ENCODE measurements at regions not wholly inside any gene's neighbourhood (a gene's known extent, or its start where the extent isn't known, plus 50 kb on each side); places are given as distances from the start of the nearest gene placed in this dataset.

- no peak for DNase-seq (ENCODE audit: low read depth in 2 of 3, low spot score in 1 of 3)
These were observed 133.9 kb upstream of the SOX4 start for GRCh38 chr6:21459641-21460040.

GRCh38 chr6:21461844-21462518, 131.6 kb upstream of the SOX4 start:
- no peak for DNase-seq (ENCODE audit: low read depth in 2 of 3, low spot score in 1 of 3)

GRCh38 chr6:21462519-21462852, 131.1 kb upstream of the SOX4 start:
- no peak for DNase-seq (ENCODE audit: low read depth in 2 of 3, low spot score in 1 of 3)

- DNase-seq (ENCODE audit: low read depth in 2 of 3, low spot score in 1 of 3) = no peak
These were observed 126.5 kb upstream of the SOX4 start for GRCh38 chr6:21467091-21467490.

GRCh38 chr6:21468461-21468860, 125.1 kb upstream of the SOX4 start:
- no peak for DNase-seq (ENCODE audit: low read depth in 2 of 3, low spot score in 1 of 3)

GRCh38 chr6:21469213-21469612, 124.3 kb upstream of the SOX4 start:
- no peak for DNase-seq (ENCODE audit: low read depth in 2 of 3, low spot score in 1 of 3)

GRCh38 chr6:21476112-21476511, 117.4 kb upstream of the SOX4 start:
- no peak for DNase-seq (ENCODE audit: low read depth in 2 of 3, low spot score in 1 of 3)

GRCh38 chr6:21478411-21478810, 115.1 kb upstream of the SOX4 start:
- no peak for DNase-seq (ENCODE audit: low read depth in 2 of 3, low spot score in 1 of 3)

GRCh38 chr6:21478883-21479539, 114.5 kb upstream of the SOX4 start:
- no peak for DNase-seq (ENCODE audit: low read depth in 2 of 3, low spot score in 1 of 3)

- DNase-seq (ENCODE audit: low read depth in 2 of 3, low spot score in 1 of 3) = no peak
These were observed 107.4 kb upstream of the SOX4 start for GRCh38 chr6:21486115-21486514.

GRCh38 chr6:21489826-21490225, 103.7 kb upstream of the SOX4 start:
- DNase-seq (ENCODE audit: low read depth in 2 of 3, low spot score in 1 of 3) = no peak

- DNase-seq (ENCODE audit: low read depth in 2 of 3, low spot score in 1 of 3) = no peak
These were observed 101.6 kb upstream of the SOX4 start for GRCh38 chr6:21491955-21492354.

GRCh38 chr6:21494505-21494904, 99.0 kb upstream of the SOX4 start:
- no peak for DNase-seq (ENCODE audit: low read depth in 2 of 3, low spot score in 1 of 3)

GRCh38 chr6:21496196-21496595, 97.4 kb upstream of the SOX4 start:
- no peak for DNase-seq (ENCODE audit: low read depth in 2 of 3, low spot score in 1 of 3)

GRCh38 chr6:21496706-21497105, 96.8 kb upstream of the SOX4 start:
- no peak for DNase-seq (ENCODE audit: low read depth in 2 of 3, low spot score in 1 of 3)

GRCh38 chr6:21500314-21501020, 93.1 kb upstream of the SOX4 start:
- DNase-seq (ENCODE audit: low read depth in 2 of 3, low spot score in 1 of 3) = no peak

GRCh38 chr6:21501021-21501354, 92.6 kb upstream of the SOX4 start:
- DNase-seq (ENCODE audit: low read depth in 2 of 3, low spot score in 1 of 3) = no peak

- DNase-seq (ENCODE audit: low read depth in 2 of 3, low spot score in 1 of 3) = no peak
These were observed 91.7 kb upstream of the SOX4 start for GRCh38 chr6:21501815-21502214.

GRCh38 chr6:21502682-21503081, 90.9 kb upstream of the SOX4 start:
- no peak for DNase-seq (ENCODE audit: low read depth in 2 of 3, low spot score in 1 of 3)

- DNase-seq (ENCODE audit: low read depth in 2 of 3, low spot score in 1 of 3) = no peak
These were observed 88.8 kb upstream of the SOX4 start for GRCh38 chr6:21504790-21505189.

GRCh38 chr6:21505574-21505990, 88.0 kb upstream of the SOX4 start:
- no peak for DNase-seq (ENCODE audit: low read depth in 2 of 3, low spot score in 1 of 3)

- DNase-seq (ENCODE audit: low read depth in 2 of 3, low spot score in 1 of 3) = no peak
These were observed 87.4 kb upstream of the SOX4 start for GRCh38 chr6:21506126-21506525.

GRCh38 chr6:21507811-21508210, 85.7 kb upstream of the SOX4 start:
- no peak for DNase-seq (ENCODE audit: low read depth in 2 of 3, low spot score in 1 of 3)

All from stimulated activated CD4-positive, alpha-beta T cell treated with anti-CD3 and anti-CD28 coated beads, Interleukin-12 subunit alpha, Interleukin-12 subunit beta, amount 100 ng/mL, for 48 hours (primary cell).